Transverse colon (tissue), 4 donors: ENCODE measurements at regions not wholly inside any gene's neighbourhood (a gene's known extent, or its start where the extent isn't known, plus 50 kb on each side); places are given as distances from the start of the nearest gene placed in this dataset.

ENCODE experiments used
- CTCF ChIP-seq, 5 experiments: fragments of 200-600 bp in 3 of 5; fragments of 450-650 bp in 2 of 5; sonication (generic) in 3 of 5; IDR thresholded peaks; 1 replicate in 2 of 5; 2 replicates in 3 of 5; pipeline ENCODE4 v1.5.1; 2016 to 2017; ENCODE audit warnings: antibody characterized with exemption in 5 of 5, inconsistent platforms in 3 of 5, mild to moderate bottlenecking in 2 of 5, moderate library complexity in 1 of 5
- EP300 ChIP-seq: sonication (generic); formaldehyde crosslinking; IDR thresholded peaks from one replicate; pipeline ENCODE4 v1.6.1; 2017; ENCODE audit warnings: antibody characterized with exemption, low read depth
- POLR2A ChIP-seq: fragments of 450-650 bp; IDR thresholded peaks from one replicate; pipeline ENCODE4 v1.6.1; 2016; ENCODE audit warnings: antibody characterized with exemption, mild to moderate bottlenecking, moderate library complexity
- POLR2AphosphoS5 ChIP-seq, 3 donors: sonication (generic); formaldehyde crosslinking; IDR thresholded peaks; one replicate each; pipeline ENCODE4 v1.6.1; 2016; ENCODE audit warnings: antibody characterized with exemption in 3 of 3

GRCh38 chr3:68523330-68523729 is 409.0 kb downstream of the TAFA4 start:
- no peak for TF ChIP-seq CTCF (IDR thresholded peaks at IDR 0.05)
- TF ChIP-seq POLR2A: no peak
- TF ChIP-seq EP300: no peak
- no peak for TF ChIP-seq POLR2AphosphoS5 (IDR thresholded peaks at IDR 0.05)
